HG03103 (cell line): ENCODE measurements at regions not wholly inside any gene's neighbourhood (a gene's known extent, or its start where the extent isn't known, plus 50 kb on each side); places are given as distances from the start of the nearest gene placed in this dataset.
A peak's percentile ranks its signal among the peaks of the same experiment; 100 is the strongest.
"Not testable (repeated sequence)": the region's sequence is repeated elsewhere in the genome, so short reads cannot be mapped to it uniquely, and the experiment has no call there.

Experiments
- ATAC-seq: cut with Tn5 transposase; IDR thresholded peaks from one replicate; pipeline ENCODE4 v1.9.1; 2021; ENCODE audit warnings: low read depth; ENCODE audit not compliant: unreplicated experiment

GRCh38 chr15:62362144-62362543 lies 197.1 kb upstream of the C2CD4B start:
- ATAC-seq, result no peak

- no peak for ATAC-seq
Observed at GRCh38 chr15:62362608-62363007, 197.5 kb upstream of the C2CD4B start.

DNA sequence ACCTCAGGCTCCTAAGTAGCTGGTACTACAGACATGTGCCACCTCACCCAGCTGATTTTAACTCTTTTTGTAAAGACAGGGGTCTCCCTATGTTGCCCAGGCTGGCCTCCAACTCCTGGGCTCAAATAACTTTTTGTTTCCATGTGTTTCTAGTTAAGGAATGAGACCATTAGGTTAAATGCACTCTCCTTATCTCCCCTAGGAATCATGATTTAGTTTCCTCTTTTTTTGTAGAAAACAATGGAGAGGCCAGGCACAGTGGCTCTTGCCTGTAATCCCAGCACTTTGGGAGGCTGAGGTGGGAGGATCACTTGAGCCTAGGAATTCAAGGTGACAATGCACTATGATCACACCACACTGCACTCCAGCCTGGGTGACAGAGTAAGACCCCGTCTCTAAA lies 198.8 kb upstream of the C2CD4B start:
- ATAC-seq, result no peak

DNA sequence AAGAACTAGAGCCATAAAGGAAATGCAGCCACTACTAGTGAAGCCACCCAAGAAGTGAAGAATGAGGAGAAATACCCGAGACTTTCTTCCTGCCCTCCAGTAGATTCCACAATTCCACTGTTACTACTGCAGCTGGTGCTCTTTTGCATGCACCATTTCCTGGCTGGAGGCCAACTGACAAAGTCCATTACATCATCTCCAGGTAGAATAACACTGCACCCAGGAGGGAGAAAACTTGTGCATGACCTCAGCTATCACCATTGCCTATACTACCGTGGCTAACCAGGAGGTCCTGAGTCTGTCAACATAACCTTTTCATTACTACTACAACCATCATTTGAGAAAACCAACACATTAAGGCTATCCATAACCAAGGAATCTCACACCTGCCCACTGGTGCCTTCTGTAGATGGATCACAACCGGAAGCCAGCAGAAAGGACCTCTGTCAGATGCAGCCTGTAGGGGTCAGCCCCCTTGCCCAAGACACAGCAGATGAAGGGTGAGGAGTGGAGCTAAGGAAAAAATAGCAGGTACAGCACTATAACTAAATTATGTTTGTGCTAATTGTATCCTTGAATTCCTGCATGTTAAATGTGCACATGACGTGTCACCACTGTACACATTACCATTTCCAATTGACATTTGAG lies 200.8 kb upstream of the C2CD4B start:
- ATAC-seq, result no peak

DNA sequence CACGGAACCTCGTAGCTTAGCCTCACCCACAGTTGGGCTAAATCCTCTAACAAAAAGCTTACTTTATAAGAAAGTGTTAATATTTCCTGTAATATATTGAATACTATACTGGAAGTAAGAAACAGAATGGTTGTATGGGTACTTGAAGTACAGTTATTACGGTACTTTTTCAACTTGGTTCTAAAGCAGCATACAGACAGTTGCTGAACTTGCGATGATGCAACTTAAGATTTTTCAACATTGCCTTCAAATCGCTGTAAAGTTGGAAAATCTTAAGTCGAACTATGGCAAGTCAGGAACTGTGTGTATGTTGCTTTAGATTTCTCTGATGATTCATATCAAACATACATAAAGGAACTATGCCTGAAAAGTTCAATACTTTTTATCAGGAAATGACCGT lies 204.4 kb upstream of the C2CD4B start:
- ATAC-seq, result no peak

DNA sequence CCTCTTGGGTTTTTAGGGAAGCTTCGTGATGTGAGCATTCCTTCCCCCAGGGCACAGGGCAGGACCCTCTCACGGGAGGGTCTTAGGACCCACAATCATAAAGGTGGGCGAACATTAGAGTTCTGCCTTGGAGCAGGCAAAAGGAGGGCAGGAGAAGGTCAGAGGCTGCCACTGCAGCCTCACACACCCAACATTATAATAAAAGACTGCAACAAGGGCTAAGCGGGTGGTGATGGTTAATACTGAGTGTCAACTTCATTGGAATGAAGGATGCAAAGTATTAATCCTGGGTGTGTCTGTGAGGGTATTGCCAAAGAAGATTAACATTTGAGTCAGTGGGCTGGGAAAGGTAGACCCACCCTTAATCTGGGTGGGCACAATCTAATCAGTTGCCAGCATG lies 206.6 kb upstream of the C2CD4B start:
- ATAC-seq, result not testable (repeated sequence)

GRCh38 chr15:62377736-62378480 lies 212.8 kb upstream of the C2CD4B start:
- ATAC-seq, result no peak

DNA sequence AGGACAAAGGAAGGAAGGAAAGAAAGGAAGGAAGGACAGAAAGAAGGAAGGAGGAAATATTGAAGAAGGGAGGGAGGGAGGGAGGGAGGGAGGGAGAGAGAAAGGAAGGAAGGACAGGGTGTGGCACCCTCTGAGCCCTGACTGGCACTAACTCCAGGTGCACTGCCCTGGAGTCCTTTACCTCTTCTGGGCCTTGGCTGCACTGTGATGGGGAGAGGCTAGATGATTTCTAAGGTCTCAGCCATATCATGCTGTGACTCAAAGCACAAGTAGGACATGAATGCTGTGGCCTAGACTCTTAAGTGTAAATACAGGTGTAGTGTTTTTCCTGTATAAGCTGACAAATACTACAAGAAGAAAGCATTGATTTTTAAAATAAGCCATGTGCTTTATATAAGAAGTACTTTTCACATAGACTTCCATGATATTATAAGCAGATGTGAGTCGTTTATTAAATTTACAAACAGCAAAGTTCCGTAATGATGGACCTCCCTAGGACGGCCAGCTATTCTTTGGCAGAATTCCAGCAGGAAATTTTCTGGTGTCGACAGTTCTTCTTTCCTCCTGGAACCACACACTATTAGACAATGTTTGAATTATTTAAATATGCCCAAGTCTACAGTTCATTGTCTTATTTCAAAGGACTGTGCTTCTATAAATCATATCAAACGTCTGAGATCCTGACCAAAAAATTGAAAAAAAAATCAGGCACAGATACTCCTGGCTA lies 213.8 kb upstream of the C2CD4B start:
- no peak for ATAC-seq

DNA sequence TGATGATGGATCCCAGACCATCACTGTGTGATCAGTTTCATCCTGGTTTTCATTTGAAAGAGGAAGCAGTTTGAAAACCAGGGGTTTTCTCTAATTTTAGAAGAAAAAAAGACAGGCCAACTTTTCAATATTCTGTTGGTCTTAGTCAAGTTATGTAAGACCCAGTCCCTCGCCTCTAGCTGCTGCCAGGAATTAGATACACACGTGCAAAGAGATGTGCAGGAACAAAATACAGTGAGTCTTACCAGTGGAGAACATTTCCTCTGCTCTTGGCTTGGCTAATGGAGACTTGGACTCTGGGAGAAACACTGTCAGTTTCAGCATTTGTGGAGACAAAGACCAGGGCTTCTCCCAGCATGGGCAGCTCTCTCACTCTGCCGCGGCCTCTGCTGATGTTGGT lies 214.9 kb upstream of the C2CD4B start:
- no peak for ATAC-seq

- ATAC-seq, result no peak
Observed at GRCh38 chr15:62382046-62382445, 217.0 kb upstream of the C2CD4B start.

DNA sequence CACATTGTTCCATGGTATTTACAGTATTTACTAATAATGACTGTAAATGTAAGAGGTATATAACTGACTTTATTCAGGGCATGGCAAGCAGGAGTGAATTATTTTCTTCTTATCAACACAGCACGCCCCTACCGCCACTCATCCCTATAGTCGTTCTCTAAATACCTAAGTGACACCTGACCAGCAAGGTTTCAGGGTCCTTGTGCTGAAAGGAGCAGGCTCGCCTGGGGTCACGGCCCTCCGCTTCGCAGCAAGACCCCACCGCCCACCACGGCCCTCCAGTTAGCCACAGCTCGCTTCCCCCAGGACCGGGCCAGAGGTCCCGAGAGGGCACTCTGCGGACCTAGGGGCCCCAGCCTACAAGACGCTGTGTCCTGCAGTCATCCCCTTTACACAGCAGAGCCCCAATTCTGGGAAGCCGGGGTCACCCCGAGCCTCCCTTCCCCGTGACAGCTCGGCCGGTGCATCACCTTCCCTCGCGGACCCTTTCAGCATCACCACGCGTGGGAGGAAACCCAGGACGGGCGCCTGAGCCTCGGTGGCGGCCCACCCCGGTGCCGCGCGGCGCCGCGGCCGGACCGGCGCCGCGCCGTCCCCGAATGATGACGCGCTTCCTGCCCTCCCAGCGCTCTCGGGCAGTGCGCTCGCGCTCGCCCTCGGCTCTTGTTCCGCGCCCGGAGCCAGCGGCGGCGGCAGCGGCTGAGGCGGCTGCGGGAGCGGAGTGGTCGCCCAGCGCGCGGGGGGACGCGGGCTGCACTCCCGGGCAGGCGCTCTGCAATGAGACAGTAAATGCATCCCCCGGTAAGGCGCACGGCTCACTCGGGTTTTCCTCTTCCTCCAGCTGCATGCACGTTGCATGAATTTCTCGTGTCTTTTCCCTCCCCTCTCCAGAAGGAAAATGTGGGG lies 225.1 kb upstream of the C2CD4B start, which contains the start of gene TLN2:
TSS of gene TLN2 (plus strand) at position 666 of the 906 bp plus-strand sequence.
- peak; percentile 80 for ATAC-seq

GRCh38 chr15:62390791-62391640 lies 225.9 kb upstream of the C2CD4B start:
- ATAC-seq, result peak; percentile 11

DNA sequence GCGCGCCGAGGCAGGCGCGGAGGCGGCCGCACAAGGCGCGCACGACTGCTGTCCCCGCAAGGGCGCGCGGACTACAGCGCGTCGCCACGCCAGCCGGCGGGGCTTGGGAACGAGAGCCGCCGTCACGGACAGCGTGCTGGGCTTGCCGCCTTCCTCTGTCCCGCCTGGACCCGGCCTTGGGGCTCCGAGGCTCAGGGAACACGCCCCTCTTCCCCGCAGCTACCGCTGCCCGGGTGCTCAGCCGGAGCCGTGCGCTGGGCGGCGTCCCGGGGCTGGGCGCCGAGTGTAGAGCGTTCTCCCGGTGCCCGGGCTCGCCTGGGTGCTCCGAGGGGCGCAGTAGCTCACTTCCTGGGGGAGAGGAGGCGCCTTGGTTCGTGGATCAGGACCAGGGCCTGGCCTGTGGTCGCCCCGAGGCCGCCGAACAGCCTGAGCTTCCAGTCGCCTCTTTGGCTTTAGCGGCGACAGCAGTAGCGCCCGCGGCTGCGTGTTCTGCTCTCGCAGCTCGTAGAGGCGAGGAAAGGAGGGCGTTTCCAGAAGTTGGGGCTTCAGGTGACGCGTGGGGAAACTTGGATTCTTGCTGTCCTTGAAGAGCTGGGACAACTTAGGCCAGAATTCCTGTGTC lies 226.7 kb upstream of the C2CD4B start:
- no peak for ATAC-seq

DNA sequence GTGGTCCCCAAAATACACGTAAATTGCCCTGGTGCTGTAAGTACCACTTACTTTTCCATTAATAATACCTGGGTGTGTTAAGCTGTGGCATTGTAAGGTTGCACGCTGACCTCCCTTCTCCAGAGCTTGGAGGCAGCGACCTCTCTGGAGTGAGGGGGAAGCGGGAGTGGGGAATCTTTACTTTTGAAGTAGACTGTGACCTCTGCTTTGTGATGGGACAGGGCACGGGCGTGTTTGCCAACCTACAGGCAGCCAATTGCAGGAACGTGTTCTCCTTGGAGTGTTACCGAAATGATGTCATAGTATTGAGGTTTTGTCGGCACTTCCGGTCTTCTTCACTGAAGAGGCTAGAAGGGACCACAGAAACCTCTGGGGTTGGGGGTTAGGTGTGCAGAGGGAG lies 227.3 kb upstream of the C2CD4B start:
- ATAC-seq, result no peak

DNA sequence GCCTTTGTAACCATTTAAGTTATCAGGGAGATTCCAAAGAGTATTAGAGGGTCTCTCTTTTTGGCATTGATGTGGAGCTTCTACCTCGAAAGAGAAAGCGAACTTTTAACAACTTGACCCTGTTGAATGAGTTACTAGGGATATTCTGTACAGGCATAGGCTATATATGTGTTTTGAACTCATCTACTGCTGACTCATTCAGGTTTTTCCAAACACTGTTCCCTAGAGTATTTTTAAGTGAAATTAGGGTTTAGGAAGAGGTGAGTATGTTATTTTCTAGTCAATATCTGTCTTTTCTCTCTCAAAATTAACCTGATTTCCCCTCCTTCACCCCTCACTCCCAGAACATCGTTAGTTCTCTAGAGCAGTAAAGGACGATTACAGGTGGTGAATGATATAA lies 228.1 kb upstream of the C2CD4B start:
- ATAC-seq, result no peak

DNA sequence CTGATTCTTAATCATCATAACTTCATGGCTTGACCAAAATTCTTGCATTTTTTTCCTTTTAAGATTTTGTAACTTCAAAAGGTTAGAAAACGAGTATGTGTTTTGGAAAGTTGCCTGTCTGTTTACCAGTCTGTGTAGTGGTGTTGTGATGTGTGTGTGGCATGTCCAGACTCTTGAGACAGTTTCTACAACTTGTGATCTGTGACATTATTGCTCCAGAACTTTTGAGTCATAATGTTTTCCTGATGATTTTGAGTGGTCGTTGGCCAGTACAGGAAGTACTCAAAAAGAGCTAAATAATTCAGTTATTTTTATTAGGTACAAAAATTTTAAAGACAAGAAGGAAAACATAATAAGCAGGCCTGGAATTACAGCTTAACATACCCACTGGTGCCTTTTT lies 229.0 kb upstream of the C2CD4B start:
- ATAC-seq, result no peak

- ATAC-seq, result no peak
Observed at GRCh38 chr15:62400778-62401177, 235.7 kb upstream of the C2CD4B start.

- no peak for ATAC-seq
Observed at GRCh38 chr15:62402687-62403086, 237.6 kb upstream of the C2CD4B start.

DNA sequence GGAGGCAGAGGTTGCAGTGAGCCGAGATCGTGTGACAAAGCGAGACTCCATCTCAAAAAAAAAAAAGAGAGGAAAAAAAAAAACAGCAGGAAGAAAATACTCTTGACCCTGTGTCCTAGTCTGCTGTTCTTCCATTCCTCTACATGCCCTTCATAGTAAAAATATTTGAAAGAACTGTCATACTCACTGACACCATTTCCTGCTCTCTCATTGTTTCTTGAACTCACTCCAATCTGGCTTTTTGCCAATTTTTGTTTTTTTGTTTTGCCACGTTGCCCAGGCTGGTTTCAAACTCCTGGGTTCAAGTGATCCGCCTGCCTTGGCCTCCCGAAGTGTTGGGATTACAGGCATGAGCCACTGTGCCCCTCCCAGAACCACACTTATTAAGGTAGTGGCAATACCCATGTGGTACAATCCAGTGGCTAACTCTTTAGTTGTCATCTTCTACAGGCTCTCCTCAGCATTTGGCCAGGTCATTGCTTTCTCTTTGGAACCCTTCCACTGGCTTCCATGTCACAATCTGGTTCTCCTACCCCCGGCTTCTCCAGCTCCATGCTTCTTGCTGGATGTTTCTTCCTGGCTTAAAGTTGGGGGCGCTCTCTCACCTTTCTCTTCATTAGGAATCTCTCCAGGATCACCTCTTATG lies 238.2 kb upstream of the C2CD4B start:
- ATAC-seq, result no peak
